Nephron (organoid): ENCODE measurements at regions not wholly inside any gene's neighbourhood (a gene's known extent, or its start where the extent isn't known, plus 50 kb on each side); places are given as distances from the start of the nearest gene placed in this dataset.
"Not testable (repeated sequence)": the region's sequence is repeated elsewhere in the genome, so short reads cannot be mapped to it uniquely, and the experiment has no call there.

Experiments used
- H3K27ac Mint-ChIP-seq, 3 experiments: 2 replicates each; pipeline ENCODE4 v1.8.0; 2020; ENCODE audit warnings: mixed read lengths in 3 of 3, mild to moderate bottlenecking in 2 of 3, moderate library complexity in 1 of 3
- H3K27me3 Mint-ChIP-seq: 2 replicates; pipeline ENCODE4 v1.8.0; 2021; ENCODE audit warnings: low read depth, mild to moderate bottlenecking, moderate library complexity, mixed read lengths
- H3K36me3 Mint-ChIP-seq: 2 replicates; pipeline ENCODE4 v1.8.0; 2020; ENCODE audit warnings: low read depth, mixed read lengths
- H3K4me1 Mint-ChIP-seq: 2 replicates; pipeline ENCODE4 v1.8.0; 2020; ENCODE audit warnings: mixed read lengths
- H3K4me3 Mint-ChIP-seq, 3 experiments: 2 replicates each; pipeline ENCODE4 v1.8.0; 2020; ENCODE audit warnings: mild to moderate bottlenecking in 3 of 3, mixed read lengths in 3 of 3, moderate library complexity in 2 of 3
- H3K9me3 Mint-ChIP-seq: 2 replicates; pipeline ENCODE4 v1.8.0; 2020; ENCODE audit warnings: mixed read lengths
- TF ChIP-seq, protein P1 (sequence below), 3 experiments: fragments of 200-600 bp; sonication (generic); IDR thresholded peaks; one replicate each; pipeline ENCODE4 v1.5.0; 2021; ENCODE audit warnings: antibody characterized with exemption in 3 of 3; ENCODE audit not compliant: unreplicated experiment in 3 of 3

DNA sequence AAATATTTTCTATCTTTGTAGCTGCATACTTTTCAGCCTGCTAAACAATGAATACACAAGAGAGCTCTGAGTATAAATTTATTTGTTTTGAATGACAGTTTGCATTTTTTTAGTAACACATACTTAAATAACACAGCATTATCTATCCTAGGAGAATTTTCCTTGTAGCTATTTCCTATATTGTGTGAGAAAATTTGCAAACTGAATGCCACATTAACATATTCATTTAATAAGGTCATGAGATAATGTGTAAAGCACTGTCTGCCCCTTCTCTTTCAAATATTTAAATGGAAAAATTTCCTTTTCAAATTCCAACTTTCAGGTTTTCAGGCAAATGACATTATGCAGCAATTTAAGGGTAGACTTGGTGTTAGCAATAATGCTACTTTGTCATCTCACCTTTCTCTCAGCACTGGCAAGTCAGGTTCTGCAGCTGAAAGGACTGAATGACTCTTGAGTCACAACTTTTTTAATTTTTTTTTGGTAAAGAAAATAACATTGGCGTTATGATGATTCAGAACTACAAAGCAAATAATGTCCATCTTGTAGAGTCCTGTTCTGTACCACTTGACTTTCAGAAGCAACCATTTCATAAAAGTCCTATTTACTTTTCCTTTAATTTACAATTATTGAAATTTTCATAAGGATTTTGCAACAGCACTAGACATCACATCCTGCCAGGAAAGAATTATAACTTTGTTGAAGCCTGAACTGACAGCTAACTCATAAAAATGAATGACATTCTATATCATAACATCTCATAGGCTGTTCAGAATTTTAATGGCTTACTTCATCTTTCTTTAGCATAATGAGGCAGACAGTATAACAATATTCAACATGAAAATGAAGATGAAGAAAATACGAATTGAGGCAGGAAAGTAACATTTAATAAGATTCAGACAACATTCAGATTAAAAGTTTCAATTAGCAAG lies 681.6 kb upstream of the SEMA6D start:
- no peaks in the 10 kb centered on the region for H3K27me3 Mint-ChIP-seq
- peaks cover 6% of the 10 kb centered on the region for H3K9me3 Mint-ChIP-seq
- no peaks in the 10 kb centered on the region for H3K36me3 Mint-ChIP-seq
- H3K4me3 Mint-ChIP-seq: no peak overlapping the region
- no peak overlapping the region for H3K27ac Mint-ChIP-seq
- no peaks in the 10 kb centered on the region for H3K4me1 Mint-ChIP-seq
- TF ChIP-seq, protein P1, sequence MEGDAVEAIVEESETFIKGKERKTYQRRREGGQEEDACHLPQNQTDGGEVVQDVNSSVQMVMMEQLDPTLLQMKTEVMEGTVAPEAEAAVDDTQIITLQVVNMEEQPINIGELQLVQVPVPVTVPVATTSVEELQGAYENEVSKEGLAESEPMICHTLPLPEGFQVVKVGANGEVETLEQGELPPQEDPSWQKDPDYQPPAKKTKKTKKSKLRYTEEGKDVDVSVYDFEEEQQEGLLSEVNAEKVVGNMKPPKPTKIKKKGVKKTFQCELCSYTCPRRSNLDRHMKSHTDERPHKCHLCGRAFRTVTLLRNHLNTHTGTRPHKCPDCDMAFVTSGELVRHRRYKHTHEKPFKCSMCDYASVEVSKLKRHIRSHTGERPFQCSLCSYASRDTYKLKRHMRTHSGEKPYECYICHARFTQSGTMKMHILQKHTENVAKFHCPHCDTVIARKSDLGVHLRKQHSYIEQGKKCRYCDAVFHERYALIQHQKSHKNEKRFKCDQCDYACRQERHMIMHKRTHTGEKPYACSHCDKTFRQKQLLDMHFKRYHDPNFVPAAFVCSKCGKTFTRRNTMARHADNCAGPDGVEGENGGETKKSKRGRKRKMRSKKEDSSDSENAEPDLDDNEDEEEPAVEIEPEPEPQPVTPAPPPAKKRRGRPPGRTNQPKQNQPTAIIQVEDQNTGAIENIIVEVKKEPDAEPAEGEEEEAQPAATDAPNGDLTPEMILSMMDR (IDR thresholded peaks at IDR 0.05; ENCODE audit: unreplicated experiment in 3 of 3): no peak

DNA sequence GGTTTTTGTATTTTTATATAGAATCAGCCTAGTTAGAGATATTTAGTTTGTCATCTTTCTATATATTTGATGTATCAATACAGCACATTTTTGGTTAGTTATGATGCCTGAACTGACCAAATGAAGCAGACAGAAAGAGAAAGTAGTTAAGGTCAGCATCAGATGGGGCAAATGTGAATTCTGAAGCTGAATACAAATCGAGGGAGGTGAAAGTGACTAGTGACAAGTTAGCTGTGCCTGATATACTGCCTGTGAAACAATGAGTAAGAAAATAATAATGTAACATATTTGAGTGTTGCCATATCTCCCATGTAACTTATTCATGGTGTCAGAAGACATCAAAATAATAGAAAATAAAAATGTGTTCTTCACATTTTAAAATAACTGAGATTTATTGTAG lies 680.3 kb upstream of the SEMA6D start:
- peaks cover 2% of the 10 kb centered on the region for H3K9me3 Mint-ChIP-seq
- no peak overlapping the region for H3K4me3 Mint-ChIP-seq
- H3K27ac Mint-ChIP-seq: no peak overlapping the region
- no peaks in the 10 kb centered on the region for H3K27me3 Mint-ChIP-seq
- H3K36me3 Mint-ChIP-seq: no peaks in the 10 kb centered on the region
- TF ChIP-seq, protein P1 (IDR thresholded peaks at IDR 0.05; ENCODE audit: unreplicated experiment in 3 of 3): no peak
- no peaks in the 10 kb centered on the region for H3K4me1 Mint-ChIP-seq

DNA sequence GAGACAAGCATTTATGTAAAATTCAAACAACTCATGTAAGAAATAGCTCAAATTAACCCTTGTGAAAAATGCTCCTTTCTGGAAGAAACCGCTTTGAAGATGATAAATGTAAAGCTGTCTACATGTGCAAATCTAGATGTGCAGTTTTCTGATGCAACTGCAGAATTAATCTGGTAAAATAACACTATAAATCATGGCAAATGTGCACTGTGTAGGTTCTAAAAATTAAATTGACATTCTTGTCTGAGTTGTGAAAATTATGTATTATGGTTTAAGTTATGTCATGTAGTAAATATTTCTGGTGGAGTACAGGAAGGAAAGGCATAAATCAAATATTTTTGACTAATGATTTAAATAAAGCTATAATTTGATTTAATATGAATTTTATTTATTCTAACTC lies 678.1 kb upstream of the SEMA6D start:
- TF ChIP-seq, protein P1 (IDR thresholded peaks at IDR 0.05; ENCODE audit: unreplicated experiment in 3 of 3): no peak

DNA sequence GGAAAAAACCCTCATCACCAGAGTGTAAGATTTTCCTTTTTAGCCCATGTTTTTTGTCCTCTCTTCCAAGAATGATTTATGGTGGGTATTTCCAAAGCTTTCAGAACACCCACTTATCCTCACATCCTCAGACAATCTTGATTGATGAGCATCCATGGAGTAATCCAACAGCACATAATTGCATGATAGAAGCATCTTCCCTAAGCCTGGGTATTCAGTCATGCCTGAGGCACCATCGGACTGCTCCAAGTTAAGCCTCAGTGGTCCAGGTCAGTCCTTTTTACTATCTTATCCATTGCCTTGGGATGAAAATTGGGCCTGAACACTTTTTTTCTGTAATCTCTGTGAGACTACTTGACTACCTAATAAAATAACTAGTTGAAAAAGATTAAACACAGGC lies 676.0 kb upstream of the SEMA6D start:
- no peak overlapping the region for H3K27ac Mint-ChIP-seq
- H3K27me3 Mint-ChIP-seq: no peaks in the 10 kb centered on the region
- TF ChIP-seq, protein P1 (IDR thresholded peaks at IDR 0.05; ENCODE audit: unreplicated experiment in 3 of 3): no peak
- H3K36me3 Mint-ChIP-seq: no peaks in the 10 kb centered on the region
- no peaks in the 10 kb centered on the region for H3K4me1 Mint-ChIP-seq
- no peaks in the 10 kb centered on the region for H3K9me3 Mint-ChIP-seq
- H3K4me3 Mint-ChIP-seq: no peak overlapping the region

More for the DNA sequence above, 678.1 kb upstream of the SEMA6D start:
- no peaks in the 10 kb centered on the region for H3K4me1 Mint-ChIP-seq
- H3K9me3 Mint-ChIP-seq: no peaks in the 10 kb centered on the region
- no peak overlapping the region for H3K27ac Mint-ChIP-seq
- no peak overlapping the region for H3K4me3 Mint-ChIP-seq
- no peaks in the 10 kb centered on the region for H3K27me3 Mint-ChIP-seq
- H3K36me3 Mint-ChIP-seq: no peaks in the 10 kb centered on the region

DNA sequence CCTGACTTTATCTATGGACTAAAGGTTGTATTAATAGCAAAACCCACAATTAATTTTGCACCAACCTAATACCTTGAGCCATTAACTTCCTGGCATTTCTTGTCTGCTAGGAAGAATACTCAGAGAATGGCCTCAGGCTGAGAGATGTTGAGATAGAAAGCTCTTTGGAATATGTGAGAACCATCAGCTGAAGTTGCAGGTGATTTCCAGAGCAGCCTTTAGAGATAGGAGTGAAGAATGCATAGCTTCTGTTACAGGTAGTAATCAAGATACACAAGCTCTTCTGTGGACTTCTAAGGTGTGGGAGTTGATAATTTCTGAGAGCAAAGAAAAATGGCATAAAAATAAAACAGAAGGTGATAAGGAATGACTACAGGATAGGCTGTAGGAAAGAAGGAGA lies 669.3 kb upstream of the SEMA6D start:
- not testable (repeated sequence) for H3K4me3 Mint-ChIP-seq, H3K27ac Mint-ChIP-seq, H3K4me1 Mint-ChIP-seq, H3K36me3 Mint-ChIP-seq, H3K9me3 Mint-ChIP-seq, H3K27me3 Mint-ChIP-seq

DNA sequence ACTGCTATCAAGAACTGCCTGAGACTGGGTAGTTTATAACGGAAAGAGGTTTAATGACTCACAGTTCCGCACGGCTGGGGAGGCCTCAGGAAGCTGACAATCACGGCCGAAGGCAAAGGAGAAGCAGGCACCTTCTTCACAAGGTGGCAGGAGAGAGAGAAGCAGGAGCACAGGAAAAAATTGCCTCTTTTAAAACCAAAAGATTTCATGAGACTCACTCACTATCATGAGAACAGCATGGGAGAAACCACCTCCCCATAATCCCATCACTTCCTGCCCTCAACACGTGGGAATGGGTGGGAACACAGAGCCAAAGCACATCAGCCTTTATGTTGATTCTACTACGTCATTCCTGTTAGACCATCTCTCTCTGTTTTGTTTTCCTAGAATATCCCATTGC lies 650.9 kb upstream of the SEMA6D start:
- no peaks in the 10 kb centered on the region for H3K27me3 Mint-ChIP-seq

DNA sequence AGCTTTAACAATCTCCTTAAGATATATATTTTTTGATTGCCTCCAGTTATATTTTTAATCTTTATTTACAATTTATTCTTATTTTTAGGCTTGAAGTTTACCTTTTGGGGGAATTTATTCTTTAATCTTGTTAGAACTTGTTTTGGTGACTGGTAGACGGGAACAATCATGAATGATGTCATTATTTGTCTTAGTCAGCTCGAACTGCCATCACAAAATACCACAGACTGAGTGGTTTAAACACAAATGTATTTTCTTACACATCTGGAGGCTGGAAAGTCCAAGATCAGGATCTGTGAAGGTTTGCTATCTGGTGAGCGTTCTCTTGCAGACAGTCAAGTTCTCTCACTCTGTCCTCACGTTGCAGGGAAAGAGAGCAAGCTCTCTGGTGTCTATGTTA lies 639.5 kb upstream of the SEMA6D start:
- not testable (repeated sequence) for H3K36me3 Mint-ChIP-seq

More for the DNA sequence above, 650.9 kb upstream of the SEMA6D start:
- no peak overlapping the region for H3K27ac Mint-ChIP-seq
- H3K9me3 Mint-ChIP-seq: no peaks in the 10 kb centered on the region
- H3K4me1 Mint-ChIP-seq: peaks cover 11% of the 10 kb centered on the region
- H3K4me3 Mint-ChIP-seq: no peak overlapping the region
- no peaks in the 10 kb centered on the region for H3K36me3 Mint-ChIP-seq
- TF ChIP-seq, protein P1 (IDR thresholded peaks at IDR 0.05; ENCODE audit: unreplicated experiment in 3 of 3): no peak

More for the DNA sequence above, 639.5 kb upstream of the SEMA6D start:
- H3K4me3 Mint-ChIP-seq, H3K27ac Mint-ChIP-seq, H3K9me3 Mint-ChIP-seq, H3K4me1 Mint-ChIP-seq, H3K27me3 Mint-ChIP-seq: not testable (repeated sequence)
